PC-9 (cell line): ENCODE measurements at regions not wholly inside any gene's neighbourhood (a gene's known extent, or its start where the extent isn't known, plus 50 kb on each side); places are given as distances from the start of the nearest gene placed in this dataset.

ENCODE experiments used
- BruUV-seq: library from RNA; stranded (reverse); fragments of 400-500 nt; replicated peaks from 2 replicates; lab custom pipeline; 2021; lab: Mats Ljungman, UMichigan
- CTCF ChIA-PET: fragments of 300-600 bp; sonication (Branson Sonifier 250); formaldehyde crosslinking; loops from one replicate; lab custom pipeline; 2022; ENCODE audit warnings: antibody characterized with exemption; lab: Charles Lee
- POLR2A ChIA-PET: fragments of 300-600 bp; sonication (Branson Sonifier 250); formaldehyde crosslinking; loops from one replicate; lab custom pipeline; 2022; ENCODE audit warnings: antibody characterized with exemption; ENCODE audit not compliant: unreplicated experiment; lab: Charles Lee
- DNase-seq, 2 experiments: peaks; one replicate each; pipeline versions ENCODE4 v3.0.0 to v3.0.0-alpha.2; 2015 to 2022; ENCODE audit warnings: mixed read lengths in 1 of 2
- H2AFZ ChIP-seq: fragments of 200-600 bp; sonication (generic); 2 replicates; pipeline ENCODE4 v1.8.1; 2017; ENCODE audit warnings: antibody characterized with exemption
- H3F3A ChIP-seq: fragments of 200-600 bp; sonication (generic); 2 replicates; pipeline ENCODE4 v1.8.1; 2017; ENCODE audit warnings: antibody characterized with exemption, mild to moderate bottlenecking, low read depth; ENCODE audit not compliant: insufficient read depth
- H3K27ac ChIP-seq: fragments of 200-600 bp; sonication (generic); 2 replicates; pipeline ENCODE4 v1.6.1; 2016; ENCODE audit warnings: mixed run types
- H3K27me3 ChIP-seq: fragments of 200-600 bp; sonication (generic); 2 replicates; pipeline ENCODE4 v1.6.1; 2016; ENCODE audit warnings: low read depth, mixed run types; ENCODE audit not compliant: insufficient read depth
- H3K36me3 ChIP-seq: fragments of 200-600 bp; sonication (generic); 2 replicates; pipeline ENCODE4 v1.6.1; 2016; ENCODE audit warnings: low read depth, mixed run types
- H3K4me1 ChIP-seq: fragments of 200-600 bp; sonication (generic); replicated peaks from 2 replicates; pipeline ENCODE4 v1.6.1; 2016; ENCODE audit warnings: mixed run types; ENCODE audit not compliant: insufficient read depth
- H3K4me2 ChIP-seq: fragments of 200-600 bp; sonication (generic); 2 replicates; pipeline ENCODE4 v1.6.1; 2017; ENCODE audit warnings: mixed run types
- H3K4me3 ChIP-seq: fragments of 200-600 bp; sonication (generic); 2 replicates; pipeline ENCODE4 v1.6.1; 2016; ENCODE audit warnings: mixed run types
- H3K79me2 ChIP-seq: fragments of 200-600 bp; sonication (generic); 2 replicates; pipeline ENCODE4 v1.6.1; 2017; ENCODE audit warnings: low read depth, mixed run types
- H3K9me2 ChIP-seq: fragments of 200-600 bp; sonication (generic); 2 replicates; pipeline ENCODE4 v1.8.1; 2017; ENCODE audit warnings: mild to moderate bottlenecking; ENCODE audit not compliant: insufficient read depth
- H3K9me3 ChIP-seq: fragments of 200-600 bp; sonication (generic); 2 replicates; pipeline ENCODE4 v1.8.1; 2016; ENCODE audit warnings: low read depth; ENCODE audit not compliant: insufficient read depth
- H4K20me1 ChIP-seq: fragments of 200-600 bp; sonication (generic); 2 replicates; pipeline ENCODE4 v1.8.1; 2017; ENCODE audit not compliant: insufficient read depth
- CTCF ChIP-seq: fragments of 200-600 bp; sonication (generic); conservative IDR thresholded peaks from 2 replicates; pipeline ENCODE4 v1.6.1; 2017; ENCODE audit warnings: mixed run types, antibody characterized with exemption, mild to moderate bottlenecking, moderate library complexity
- EZH2 ChIP-seq: fragments of 200-600 bp; sonication (generic); IDR thresholded peaks from 2 replicates; pipeline ENCODE4 v1.8.0; 2017; ENCODE audit warnings: antibody characterized with exemption, low read depth
- intact Hi-C: fragments of 100-400 bp; cut with micrococcal nuclease; formaldehyde crosslinking; loops from one replicate; pipeline ENCODE4 v1.10.0; 2022; ENCODE audit not compliant: unreplicated experiment

DNA sequence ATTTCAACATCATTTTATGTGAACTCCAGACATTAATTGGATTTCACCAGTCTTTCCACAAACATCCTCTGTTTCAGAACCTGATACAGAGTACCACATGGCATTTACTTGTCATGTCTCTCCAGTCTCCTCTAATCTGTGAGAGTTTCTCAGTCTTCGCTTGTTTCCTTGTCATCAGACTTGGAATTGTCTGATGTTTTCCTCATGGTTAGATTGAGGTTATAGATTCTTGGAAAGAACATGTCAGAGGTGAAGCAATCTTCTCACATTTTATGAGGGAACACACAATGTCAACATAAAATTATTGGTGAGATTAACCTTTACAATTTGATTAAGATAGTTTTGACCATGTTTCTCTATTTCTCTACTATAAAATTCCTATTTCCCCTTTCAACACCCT lies 74.9 kb upstream of the TMPRSS15 start:
- BruUV-seq, result no TSS peak
- H3K9me3 ChIP-seq, result no peaks in the 10 kb centered on the region

DNA sequence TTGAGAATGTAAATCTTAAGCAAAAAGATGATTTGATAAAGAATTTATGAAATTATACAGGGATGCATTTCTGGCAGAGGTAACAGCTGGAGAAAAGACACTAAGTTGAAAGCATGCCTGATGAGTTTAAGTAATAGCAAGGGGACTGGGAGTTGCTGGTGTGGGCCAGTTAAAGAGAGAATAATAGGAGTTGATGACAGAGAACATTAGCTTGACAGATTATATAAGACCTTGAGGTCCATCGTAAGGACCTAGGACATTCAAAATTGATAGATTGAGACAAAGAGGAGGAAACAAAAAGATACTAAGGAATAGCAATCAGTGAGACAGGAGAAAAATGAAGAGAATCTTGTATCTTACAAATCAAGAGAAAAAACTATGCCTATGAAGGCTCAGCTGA lies 84.7 kb upstream of the TMPRSS15 start:
- no peaks in the 10 kb centered on the region for H4K20me1 ChIP-seq
- no peaks in the 10 kb centered on the region for H3F3A ChIP-seq
- no peaks in the 10 kb centered on the region for H3K27me3 ChIP-seq
- ChIA-PET CTCF (no interaction called here), POLR2A (interaction anchor here (0.6 kb wide), 1 partner anchor 10 kb away, joined by 3 read pairs; no protein-coding TSS in a partner anchor)
- H3K4me3 ChIP-seq, result no peak overlapping the region
- no peak overlapping the region for H3K27ac ChIP-seq
- no peaks in the 10 kb centered on the region for H3K36me3 ChIP-seq
- BruUV-seq, result no TSS peak
- H3K4me2 ChIP-seq, result no peak overlapping the region
- H3K4me1 ChIP-seq, result no peaks in the 10 kb centered on the region
- no peak for DNase-seq
- TF ChIP-seq EZH2 (no peak), CTCF (no peak)
- no peaks in the 10 kb centered on the region for H3K79me2 ChIP-seq
- intact Hi-C loops, result no loop called here
- H3K9me3 ChIP-seq, result no peaks in the 10 kb centered on the region
- H3K9me2 ChIP-seq, result no peaks in the 10 kb centered on the region
- H2AFZ ChIP-seq, result no peak overlapping the region

More for the DNA sequence above, 74.9 kb upstream of the TMPRSS15 start:
- Histone ChIP-seq H3K4me3 (no peak overlapping the region), H4K20me1 (no peaks in the 10 kb centered on the region), H3K27me3 (no peaks in the 10 kb centered on the region), H3K9me2 (no peaks in the 10 kb centered on the region), H3F3A (no peaks in the 10 kb centered on the region), H3K4me2 (no peak overlapping the region), H3K36me3 (no peaks in the 10 kb centered on the region), H3K79me2 (no peaks in the 10 kb centered on the region), H3K27ac (no peak overlapping the region), H3K4me1 (no peaks in the 10 kb centered on the region), H2AFZ (no peak overlapping the region)
- TF ChIP-seq EZH2 (no peak), CTCF (no peak)
- intact Hi-C loops, result no loop called here
- DNase-seq, result no peak
- ChIA-PET CTCF (no interaction called here), POLR2A (no interaction called here)

DNA sequence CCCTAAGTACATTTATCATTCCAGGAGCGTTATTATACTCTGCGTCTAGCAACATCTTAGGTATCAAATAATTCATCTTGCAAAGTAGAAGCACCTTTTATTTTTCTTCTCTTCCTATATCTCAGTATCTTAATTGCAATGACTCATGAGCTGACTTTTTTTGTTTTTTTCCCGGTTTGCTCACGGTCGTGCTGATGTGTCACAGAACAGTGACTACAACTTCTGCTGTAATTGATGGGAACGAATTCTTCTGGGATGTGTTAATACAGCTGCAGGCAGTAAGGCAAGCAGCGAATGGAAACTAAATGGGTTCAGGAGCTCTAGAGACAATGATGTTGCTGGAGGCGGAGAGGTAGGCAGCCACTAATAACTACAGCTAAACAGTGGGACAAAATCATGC lies 89.8 kb upstream of the TMPRSS15 start:
- no TSS peak for BruUV-seq
- no peaks in the 10 kb centered on the region for H3K4me1 ChIP-seq
- CTCF ChIA-PET, result no interaction called here
- H3K79me2 ChIP-seq, result no peaks in the 10 kb centered on the region
- H3K4me2 ChIP-seq, result no peak overlapping the region
- H3K36me3 ChIP-seq, result no peaks in the 10 kb centered on the region
- POLR2A ChIA-PET, result no interaction called here
- peak in 1 of 2 experiments; percentile 52 for DNase-seq
- H3K27me3 ChIP-seq, result no peaks in the 10 kb centered on the region
- H3K9me2 ChIP-seq, result no peaks in the 10 kb centered on the region
- TF ChIP-seq CTCF (no peak), EZH2 (no peak)
- no peaks in the 10 kb centered on the region for H4K20me1 ChIP-seq
- intact Hi-C loops, result no loop called here
- no peak overlapping the region for H3K4me3 ChIP-seq
- H3K9me3 ChIP-seq, result no peaks in the 10 kb centered on the region
- no peak overlapping the region for H3K27ac ChIP-seq
- no peak overlapping the region for H2AFZ ChIP-seq
- H3F3A ChIP-seq, result no peaks in the 10 kb centered on the region
